ENCODE measurements at regions not wholly inside any gene's neighbourhood (a gene's known extent, or its start where the extent isn't known, plus 50 kb on each side); places are given as distances from the start of the nearest gene placed in this dataset.
A peak's percentile ranks its signal among the peaks of the same experiment; 100 is the strongest.
"Not testable (repeated sequence)": the region's sequence is repeated elsewhere in the genome, so short reads cannot be mapped to it uniquely, and the experiment has no call there.

DNA sequence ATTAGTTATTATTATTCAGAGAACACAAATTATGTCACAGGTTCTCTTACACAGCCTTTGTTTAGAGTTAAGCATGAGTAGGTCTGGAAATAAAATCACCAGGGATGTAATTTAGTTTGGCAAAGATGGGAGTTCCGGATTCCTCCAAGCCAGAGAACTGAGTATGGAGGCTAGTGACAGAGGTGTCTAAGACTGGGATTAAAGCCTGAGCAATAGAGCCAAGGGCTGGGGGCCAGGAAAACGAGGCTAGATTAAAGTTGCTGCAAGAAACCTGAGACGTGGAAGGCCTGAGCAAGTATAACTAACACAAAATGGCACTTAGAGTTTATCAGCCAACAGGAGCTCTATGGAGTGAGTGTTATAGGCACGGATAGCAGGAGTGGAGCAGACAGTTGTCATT is 381.6 kb downstream of the SRGAP2C start:
- no peak for DNase-seq (ENCODE audit: low read depth in 2 of 3, low spot score in 2 of 3)

DNA sequence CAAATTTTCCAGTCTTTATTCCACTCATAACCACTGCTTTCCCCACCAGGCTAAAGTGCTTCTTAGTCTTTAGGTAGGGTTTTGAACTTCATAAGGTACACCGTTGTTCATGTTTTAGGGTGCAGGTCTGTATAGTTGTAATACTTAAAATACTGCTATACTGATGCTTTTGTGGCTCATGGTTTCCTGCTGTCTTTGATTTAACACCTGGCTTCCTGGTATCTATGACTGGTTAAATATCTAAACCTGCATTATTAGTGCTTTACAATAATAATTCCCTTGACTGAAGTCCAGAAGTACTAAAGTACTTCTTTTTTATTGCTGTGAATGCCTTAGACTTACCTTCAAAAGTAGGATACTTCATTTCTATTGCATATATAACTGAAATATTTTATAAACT is 384.7 kb downstream of the SRGAP2C start:
- DNase-seq (ENCODE audit: low read depth in 2 of 3, low spot score in 2 of 3): no peak

DNA sequence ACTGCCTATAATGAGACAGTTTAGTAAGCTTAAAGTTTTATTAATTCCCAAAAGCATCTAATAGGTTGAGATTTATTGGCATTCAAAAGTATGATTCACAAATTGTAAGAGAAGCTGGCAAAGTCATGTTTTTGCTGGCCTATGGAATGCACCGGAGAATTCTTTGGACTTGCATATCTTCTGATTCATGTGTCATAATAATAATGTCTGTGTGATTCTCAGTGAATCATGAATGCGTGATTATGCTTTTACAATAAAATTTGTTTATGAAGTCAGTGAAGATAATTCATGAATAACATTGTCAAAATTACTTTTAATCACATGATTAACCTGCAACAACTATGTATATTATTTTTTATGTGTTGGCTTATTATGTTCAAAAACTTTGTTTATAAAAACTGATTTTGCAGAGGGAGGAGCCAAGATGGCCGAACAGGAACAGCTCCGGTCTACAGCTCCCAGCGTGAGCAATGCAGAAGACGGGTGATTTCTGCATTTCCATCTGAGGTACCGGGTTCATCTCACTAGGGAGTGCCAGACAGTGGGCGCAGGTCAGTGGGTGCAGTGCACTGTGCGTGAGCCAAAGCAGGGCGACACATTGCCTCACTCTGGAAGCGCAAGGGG is 389.2 kb downstream of the SRGAP2C start:
- DNase-seq (ENCODE audit: low read depth in 2 of 3, low spot score in 2 of 3): not testable (repeated sequence)

DNA sequence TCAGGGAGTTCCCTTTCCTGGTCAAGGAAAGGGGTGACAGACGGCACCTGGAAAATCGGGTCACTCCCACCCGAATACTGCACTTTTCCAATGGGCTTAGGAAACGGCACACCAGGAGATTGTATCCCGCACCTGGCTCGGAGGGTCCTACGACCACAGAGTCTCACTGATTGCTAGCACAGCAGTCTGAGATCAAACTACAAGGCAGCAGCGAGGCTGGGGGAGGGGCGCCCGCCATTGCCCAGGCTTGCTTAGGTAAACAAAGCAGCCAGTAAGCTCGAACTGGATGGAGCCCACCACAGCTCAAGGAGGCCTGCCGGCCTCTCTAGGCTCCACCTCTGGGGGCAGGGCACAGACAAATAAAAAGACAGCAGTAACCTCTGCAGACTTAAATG is 389.7 kb downstream of the SRGAP2C start:
- not testable (repeated sequence) for DNase-seq (ENCODE audit: low read depth in 2 of 3, low spot score in 2 of 3)

DNA sequence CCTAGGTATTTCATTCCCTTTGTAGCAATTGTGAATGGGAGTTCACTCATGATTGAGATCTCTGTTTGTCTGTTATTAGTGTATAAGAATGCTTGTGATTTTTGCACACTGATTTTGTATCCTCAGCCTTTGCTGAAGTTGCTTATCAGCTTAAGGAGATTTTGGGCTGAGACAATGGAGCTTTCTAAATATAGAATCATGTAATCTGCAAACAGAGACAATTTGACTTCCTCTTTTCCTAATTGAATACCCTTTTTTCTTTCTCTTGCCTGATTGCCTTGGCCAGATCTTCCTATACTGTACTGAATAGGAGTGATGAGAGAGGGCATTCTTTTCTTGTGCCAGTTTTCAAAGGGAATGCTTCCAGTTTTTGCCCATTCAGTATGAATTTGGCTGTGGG is 398.1 kb downstream of the SRGAP2C start:
- DNase-seq (ENCODE audit: low read depth in 2 of 3, low spot score in 2 of 3): not testable (repeated sequence)

DNA sequence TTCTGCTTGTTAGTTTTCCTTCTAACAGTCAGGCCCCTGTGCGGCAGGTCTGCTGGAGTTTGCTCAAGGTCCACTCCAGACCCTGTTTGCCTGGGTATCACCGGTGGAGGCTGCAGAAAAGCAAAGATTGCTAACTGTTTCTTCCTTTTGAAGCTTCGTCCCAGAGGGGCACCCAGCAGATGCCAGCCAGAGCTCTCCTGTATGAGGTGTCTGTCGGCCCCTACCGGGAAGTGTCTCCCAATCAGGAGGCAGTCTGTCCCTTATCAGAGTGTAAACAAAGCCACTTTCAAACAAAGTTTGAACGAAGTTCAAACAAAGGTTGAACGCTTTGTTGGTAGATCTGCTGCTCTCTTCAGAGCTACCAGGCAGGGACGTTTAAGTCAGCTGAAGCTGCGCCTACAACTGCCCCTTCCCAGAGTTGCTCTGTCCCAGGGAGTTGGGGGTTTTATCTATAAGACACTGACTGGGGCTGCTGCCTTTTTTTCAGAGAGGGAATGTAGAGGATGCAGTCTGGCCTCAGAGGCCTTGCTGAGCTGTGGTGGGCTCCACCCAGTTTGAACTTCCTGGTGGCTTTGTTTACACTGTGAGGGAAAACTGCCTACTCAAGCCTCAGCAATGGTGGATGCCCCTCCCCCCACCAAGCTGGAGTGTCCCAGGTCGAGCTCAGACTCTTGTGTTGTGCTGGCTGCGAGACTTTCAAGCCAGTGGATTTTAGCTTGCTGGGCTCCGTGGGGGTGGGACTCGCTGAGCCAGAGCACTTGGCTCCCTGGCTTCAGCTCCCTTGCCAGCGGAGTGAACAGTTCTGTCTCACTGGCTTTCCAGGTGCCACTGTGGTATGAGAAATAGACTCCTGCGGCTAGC is 401.8 kb downstream of the SRGAP2C start:
- DNase-seq (ENCODE audit: low read depth in 2 of 3, low spot score in 2 of 3): no peak

DNA sequence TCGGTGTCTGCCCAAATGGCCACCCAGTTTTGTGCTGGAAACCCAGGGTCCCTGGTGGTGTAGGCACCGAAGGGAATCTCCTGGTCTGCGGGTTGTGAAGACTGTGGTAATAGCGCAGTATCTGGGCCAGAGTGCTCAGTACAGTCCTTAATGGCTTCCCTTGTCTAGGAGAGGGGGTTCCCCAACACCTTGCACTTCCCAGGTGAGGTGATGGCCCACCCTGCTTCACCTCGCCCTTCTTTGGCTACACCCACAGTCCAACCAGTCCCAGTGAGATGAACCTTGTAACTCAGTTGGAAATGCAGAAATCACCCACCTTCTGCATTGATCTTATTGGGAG is 402.4 kb downstream of the SRGAP2C start:
- no peak for DNase-seq (ENCODE audit: low read depth in 2 of 3, low spot score in 2 of 3)

DNA sequence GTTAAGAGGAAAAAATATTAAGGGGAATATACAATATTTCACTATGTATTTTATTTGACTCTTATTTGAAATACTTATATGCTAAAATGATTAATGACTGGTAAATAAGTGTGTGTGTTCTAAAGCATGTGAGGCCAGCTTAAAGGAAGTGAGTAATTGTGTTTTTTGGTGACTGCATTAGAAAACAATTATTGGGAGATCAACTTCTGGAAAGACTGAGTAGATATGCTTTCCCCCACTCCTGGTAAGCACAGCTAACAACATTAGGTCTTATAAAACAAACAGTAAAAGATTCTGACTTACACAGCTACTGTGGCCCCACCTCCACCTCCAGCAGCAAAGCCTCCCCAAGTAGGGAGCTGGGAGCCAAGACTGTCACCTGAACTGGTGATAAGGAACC is 403.0 kb downstream of the SRGAP2C start:
- DNase-seq (ENCODE audit: low read depth in 2 of 3, low spot score in 2 of 3): no peak

DNA sequence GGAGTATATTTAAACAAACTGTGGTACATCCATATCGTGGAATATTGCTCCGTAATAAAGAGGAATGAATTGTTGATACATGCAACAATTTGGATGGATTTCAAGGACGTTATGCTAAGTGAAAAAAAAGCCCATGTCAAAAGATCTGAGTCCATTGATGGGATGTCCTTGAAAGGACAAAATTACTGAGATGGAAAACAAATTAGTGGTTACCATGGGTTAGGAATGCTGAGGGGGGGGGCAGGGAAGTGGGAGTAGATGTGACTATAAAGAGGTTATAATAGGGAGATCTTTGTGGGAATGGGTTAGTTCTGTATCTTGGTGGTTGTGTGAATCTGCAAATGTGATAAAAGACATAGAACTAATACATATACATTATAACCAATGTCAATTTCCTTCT is 409.3 kb downstream of the SRGAP2C start:
- no peak for DNase-seq (ENCODE audit: low read depth in 2 of 3, low spot score in 2 of 3)

DNA sequence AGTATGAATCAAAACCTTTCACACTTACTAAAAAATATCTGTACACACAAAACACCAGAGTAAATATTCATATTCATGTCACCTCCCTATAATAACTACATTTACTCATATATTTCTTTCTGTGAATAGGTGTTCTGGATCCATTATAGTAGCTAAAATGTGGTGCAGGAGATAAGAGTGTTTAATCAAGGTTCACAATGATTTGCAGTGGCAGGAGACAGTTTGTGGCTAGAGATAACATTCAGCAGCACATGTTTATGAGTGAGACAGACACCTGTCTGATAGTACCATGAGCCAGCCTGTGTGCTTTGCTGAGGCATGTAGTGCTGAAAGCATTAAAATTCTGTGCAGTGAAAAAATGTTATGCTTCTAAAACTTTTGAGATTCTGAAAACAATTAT is 410.3 kb downstream of the SRGAP2C start:
- peak in 1 of 3 donors; percentile 53 for DNase-seq (ENCODE audit: low read depth in 2 of 3, low spot score in 2 of 3)

DNA sequence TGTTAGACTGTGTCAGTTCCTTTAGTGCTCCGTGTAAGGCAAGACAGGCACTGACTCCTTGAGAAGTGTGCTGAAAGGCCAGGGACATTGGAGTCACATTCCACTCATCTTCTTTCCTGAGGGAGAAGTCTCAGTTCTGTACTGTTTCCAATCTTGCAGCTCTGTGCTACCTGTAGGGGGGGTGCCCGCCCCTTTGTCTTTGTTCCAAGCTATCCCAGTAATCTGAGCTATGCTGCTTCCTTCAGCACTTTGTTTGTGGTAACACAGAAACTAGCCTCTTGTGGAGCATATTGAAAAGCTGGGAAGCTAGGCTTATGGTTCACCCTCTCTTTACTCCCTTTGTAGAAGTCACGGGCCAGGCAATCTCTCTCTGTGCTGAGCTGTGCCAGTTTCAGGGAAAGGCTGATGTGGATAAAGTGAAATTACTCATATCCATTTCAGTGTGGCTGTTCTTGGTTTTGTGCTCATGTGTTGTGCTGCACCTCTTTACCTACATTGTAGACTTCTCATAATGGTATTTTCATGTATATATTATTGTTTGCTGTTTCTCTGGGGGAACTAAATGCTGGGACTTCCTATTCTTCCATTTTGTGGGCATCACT is 420.2 kb downstream of the SRGAP2C start:
- not testable (repeated sequence) for DNase-seq (ENCODE audit: low read depth in 2 of 3, low spot score in 2 of 3)

DNA sequence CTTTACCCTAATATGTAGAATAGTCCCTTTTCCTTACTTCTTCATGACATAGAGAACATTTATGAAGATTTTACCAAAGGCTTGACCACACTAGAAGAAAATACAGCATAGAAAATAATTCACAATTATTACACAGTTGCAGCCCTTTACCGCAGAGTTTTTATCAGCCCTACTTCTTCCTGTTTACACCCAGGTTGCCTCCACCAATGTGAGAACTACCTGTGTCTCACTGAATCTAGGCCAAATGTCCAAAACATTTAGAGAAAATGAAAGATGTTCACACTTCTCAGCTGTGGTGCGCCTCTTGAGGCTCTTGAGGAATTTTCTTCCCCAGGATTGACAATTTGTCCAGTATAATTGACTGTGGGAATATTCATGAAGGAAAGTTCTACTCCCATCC is 422.7 kb downstream of the SRGAP2C start:
- DNase-seq (ENCODE audit: low read depth in 2 of 3, low spot score in 2 of 3): not testable (repeated sequence)

Data from hematopoietic multipotent progenitor cell (in vitro differentiated cells).